HG02973 (cell line): ENCODE measurements at regions not wholly inside any gene's neighbourhood (a gene's known extent, or its start where the extent isn't known, plus 50 kb on each side); places are given as distances from the start of the nearest gene placed in this dataset.
A peak's percentile ranks its signal among the peaks of the same experiment; 100 is the strongest.

Source experiments
- ATAC-seq: cut with Tn5 transposase; IDR thresholded peaks from one replicate; pipeline ENCODE4 v1.9.1; 2021; ENCODE audit warnings: moderate library complexity; ENCODE audit not compliant: unreplicated experiment

DNA sequence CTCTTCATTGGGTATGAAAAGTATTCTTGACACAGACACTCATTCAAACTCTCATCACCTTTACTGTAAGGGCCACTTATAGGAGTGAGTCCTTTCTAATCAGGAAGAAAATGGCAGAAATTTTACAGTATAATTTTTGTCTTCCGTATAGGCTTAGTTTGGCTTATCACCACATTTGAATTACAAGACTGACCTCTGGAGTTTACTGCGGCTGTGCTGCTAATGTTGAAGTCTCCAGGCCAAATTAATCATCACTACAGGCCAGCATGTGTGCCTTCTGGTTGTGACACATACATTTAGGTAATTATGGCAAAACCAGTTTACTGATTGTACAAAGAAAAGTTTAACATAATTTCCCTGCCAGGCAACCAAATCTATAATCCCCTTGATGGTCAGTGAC lies 753.6 kb upstream of the GCFC2 start:
- no peak for ATAC-seq

DNA sequence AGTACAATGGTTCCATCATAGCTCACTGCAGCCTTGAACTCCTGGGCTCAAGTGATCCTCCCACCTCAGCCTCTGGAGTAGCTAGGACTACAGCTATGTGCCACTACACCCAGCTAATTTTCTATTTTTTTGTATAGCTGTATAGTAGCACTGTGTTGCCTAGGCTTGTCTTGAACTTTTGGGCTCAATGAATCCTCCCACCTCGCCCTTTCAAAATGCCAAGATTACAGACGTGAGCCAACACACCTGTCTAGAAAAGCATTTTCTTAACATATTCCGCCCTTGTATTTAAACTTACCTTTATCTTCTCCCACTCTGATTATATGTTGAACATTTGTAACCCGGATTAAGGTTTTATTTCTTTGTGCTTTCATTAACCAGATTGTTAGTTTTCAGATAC lies 750.7 kb upstream of the GCFC2 start:
- no peak for ATAC-seq

- ATAC-seq = no peak
These were observed 745.2 kb upstream of the GCFC2 start for GRCh38 chr2:76455910-76456309.

DNA sequence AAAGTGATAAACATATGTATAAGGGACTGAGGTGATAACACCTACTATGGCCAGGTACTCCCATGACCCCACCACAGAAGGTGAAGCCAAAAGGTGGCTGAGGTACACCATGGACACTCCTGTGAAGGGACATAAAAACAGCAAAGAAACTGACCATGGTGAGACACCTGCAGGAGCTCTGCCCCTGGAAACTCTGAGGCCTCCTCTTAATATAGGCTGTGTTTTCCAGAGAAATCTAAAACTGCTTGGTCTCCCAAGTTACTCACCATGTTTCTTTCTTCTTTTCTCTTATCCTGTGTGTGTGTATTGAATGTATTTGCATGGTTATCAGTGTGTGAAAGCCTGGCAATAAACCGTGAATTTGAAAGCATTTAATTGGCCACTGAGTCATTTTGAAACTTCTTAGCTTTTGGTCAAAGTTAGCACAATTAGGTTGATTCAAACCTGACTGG lies 739.3 kb upstream of the GCFC2 start:
- ATAC-seq = no peak

DNA sequence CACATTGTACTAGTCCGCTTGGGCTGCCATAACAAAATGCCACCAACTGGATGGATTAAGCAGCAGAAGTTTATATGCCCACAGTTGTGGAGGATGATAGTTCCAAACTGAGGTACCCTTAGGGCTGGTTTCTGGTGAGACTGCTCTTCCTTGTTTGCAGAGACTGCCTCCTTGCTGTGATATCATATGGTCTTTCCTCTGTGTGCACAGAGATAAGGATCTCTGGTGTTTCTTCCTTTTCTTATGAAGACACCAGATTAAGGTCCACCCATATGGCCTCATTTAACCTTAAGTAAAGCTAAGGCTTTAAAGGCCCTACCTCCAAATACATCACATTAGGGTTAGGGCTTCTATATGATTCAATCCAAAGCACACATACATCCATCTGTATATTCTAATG lies 738.2 kb upstream of the GCFC2 start:
- ATAC-seq = no peak

- no peak for ATAC-seq
These were observed 736.6 kb upstream of the GCFC2 start for GRCh38 chr2:76447294-76447693.

- ATAC-seq = no peak
These were observed 736.2 kb upstream of the GCFC2 start for GRCh38 chr2:76446872-76447271.

DNA sequence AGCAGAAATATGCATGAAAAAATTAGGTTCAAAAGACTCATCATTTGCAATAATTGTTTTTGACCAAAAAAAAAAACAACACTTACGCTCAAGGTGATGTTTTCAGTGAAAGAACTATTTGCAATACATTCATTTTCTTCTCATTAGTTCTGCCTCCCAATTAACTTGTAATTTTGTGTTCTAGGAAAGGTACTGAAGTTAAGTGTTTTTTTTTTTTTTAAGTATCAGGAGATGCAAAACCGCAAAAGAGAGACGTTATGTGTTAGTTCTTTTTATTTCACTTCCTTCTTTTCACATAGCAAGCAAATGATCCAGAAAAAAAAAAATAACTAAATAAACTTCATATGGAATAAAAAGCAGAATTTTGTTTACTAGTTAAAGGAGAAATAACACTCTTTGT lies 735.2 kb upstream of the GCFC2 start:
- ATAC-seq = no peak

DNA sequence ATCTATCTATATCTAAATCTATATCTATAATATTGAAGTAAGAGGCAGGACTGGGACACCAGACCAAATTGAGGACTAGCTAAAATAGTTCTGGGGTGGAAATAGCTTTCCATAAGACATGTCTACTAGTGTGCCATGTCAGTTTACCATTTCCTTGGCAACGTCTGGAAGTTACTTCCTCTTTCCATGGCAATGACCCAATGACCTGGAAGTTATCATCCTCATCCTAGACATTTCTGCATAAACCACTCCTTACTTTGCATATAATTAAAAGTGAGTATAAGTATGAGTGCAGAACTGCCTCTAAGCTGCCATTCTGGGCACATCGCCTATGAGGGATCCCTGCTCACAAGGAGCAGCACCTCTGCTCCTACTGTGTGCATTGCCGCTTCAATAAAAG lies 734.0 kb upstream of the GCFC2 start:
- no peak for ATAC-seq

- ATAC-seq = no peak
These were observed 726.8 kb upstream of the GCFC2 start for GRCh38 chr2:76437564-76437963.

GRCh38 chr2:76429374-76429773 lies 718.7 kb upstream of the GCFC2 start:
- ATAC-seq = no peak

DNA sequence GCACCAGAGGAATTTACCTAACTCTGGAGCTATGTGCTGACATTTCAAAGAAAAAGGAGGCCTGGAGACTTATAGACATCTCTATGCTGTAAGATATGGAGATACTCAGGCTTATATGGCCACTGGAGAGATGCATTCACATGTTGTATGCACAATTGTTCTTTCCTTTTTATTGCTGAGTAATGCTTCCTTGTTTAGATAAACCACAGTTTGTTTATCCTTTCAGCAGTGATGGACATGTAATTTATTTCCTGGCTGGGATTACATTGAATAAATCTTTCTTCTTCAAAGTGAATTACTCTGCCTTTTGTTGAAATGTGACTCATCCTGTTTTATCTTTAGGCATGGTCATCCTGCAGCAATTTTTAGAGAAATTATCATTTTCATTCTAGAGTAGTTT lies 716.7 kb upstream of the GCFC2 start:
- ATAC-seq = no peak

- ATAC-seq = peak; percentile 62
These were observed 705.1 kb upstream of the GCFC2 start for GRCh38 chr2:76415821-76416220.

GRCh38 chr2:76413436-76413835 lies 702.7 kb upstream of the GCFC2 start:
- no peak for ATAC-seq

DNA sequence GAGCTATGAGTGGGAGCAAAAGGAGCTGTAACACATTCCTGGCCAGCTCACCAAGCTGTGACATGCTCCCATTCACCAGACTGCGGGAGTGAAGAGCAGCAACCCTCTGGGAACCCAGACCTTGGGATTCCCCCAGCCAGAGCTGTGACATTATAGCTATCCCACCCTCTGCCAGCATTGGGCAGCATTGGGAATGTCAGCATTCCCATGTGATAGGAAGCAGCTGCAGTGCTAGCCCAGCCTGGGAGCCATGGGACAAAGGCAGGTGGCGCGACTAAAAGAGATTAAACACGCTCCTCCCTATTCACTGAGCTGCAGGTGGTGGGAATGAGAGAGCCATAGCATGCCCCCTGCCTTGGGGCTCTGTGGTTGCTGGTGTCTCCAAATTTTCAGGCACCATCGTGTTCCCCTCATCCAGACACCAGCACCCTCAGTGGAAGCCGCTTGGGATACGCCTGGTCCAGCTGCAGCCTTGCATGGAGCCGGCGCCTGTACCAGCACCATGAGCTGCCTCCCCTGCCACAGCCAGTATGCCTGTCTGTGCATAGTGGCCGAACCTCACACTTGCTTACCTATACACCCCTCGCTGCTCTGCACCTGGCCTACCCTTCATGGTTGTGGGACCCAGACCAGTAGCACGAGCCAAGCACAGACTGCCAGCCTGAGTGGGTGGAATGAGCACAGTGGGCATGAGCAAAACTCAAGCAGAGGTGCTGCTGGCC lies 695.6 kb upstream of the GCFC2 start:
- no peak for ATAC-seq

DNA sequence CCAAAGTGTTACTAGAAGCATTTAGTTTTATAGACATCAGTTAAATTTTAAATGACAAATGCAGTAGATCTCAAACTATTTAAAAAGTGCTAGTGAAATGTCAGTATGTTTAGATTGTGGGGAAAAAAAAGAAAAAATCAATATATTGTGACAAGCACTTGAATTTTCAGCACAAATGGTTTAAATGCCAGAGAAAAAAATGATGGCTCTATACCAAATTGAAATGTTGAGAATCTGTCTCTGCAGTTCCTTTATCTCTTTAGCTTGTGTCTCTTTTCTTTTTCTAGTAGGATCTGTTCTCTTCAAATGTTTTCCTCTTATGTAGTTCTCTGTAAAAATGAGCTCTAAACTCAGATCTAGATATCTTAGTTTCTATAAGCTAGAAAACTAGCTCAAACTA lies 682.6 kb upstream of the GCFC2 start:
- ATAC-seq = no peak

GRCh38 chr2:76391678-76392077 lies 681.0 kb upstream of the GCFC2 start:
- no peak for ATAC-seq

DNA sequence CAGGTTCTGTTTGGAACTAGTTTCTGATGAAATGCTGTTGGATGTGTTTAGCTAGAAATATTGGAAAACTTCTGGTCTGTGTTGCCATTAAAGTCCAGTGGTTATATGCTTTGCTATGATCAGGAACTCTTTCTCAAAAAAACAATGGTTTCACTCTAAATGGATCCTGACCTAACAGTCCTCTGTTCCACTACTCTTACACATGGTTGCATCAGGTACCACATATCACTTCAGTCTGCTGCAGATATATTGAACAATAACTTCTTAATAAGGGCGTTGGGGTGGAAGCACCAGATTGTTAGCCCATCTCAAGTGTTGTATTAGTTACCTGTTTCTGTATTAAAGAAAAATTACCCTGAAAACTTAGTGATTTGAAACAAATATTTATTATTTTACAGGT lies 676.6 kb upstream of the GCFC2 start:
- no peak for ATAC-seq

DNA sequence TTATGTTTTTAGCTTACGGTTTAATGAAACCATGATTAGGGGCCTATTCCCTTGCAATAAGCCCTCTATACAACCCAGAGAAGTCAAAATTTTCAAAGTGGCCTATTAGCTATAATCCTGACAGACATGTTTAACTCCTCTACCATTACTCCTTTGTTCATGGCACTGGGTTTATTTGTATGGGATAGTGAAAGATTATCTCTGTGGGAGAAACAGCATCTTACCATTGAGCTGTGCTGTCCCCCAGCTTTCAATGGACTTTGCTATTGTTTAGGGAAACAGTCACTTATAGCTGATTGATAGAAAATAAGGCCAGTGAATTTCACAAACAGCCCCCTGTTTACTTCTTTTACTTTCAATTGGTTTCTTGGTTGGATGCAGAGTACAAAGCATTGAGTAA lies 675.2 kb upstream of the GCFC2 start:
- no peak for ATAC-seq

DNA sequence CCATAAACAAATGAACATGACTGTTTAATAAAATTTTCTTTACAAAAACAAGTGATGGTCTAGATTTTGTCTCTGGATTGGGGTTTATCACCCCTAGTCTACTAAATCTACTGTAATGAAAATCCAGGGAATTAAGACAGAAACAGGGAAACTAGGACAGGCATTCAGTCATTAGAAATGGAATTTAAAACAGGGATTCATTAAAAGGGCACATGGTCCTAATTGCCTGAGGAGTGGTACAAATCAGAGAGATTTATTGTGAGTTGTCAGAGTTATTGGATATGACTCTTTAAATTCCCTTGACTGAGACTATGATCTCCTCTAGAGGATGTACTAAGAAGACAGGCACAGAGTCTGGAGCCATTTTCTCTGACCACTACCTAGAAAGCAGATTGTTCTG lies 670.9 kb upstream of the GCFC2 start:
- ATAC-seq = no peak

DNA sequence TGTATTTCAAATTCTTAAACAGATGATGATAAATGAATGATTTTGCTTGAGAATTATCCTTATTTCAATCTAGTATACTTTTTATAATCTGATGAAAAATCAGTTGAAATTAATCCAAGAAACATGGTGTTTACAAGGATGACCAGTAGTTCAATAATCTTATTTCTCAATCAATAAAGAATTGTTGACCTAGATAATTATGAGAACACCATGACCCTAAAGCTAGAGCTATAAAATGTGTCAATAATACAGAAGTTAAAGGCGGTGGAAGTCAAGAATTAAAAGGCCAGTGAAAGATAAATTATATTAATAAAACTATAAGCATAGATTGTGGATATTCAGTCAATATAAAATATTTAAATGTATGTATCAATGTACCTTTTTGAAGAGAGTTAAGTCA lies 667.4 kb upstream of the GCFC2 start:
- no peak for ATAC-seq

DNA sequence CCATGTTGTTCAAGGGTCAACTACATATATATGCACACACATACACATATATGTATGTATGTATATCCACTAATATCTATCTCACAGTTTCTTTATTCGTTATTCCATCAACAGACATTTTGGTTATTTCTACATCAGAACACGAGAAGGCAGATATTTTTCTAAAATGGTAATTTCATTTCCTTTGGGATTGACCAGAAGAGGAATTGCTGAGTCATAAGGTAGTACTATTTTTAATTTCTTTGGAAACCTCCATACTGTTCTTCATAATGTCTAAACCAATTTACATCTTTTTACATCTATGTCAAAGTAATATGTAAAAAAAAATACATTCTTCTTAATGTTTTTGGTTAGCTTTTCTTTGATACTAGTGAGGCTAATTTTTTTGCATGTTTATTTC lies 630.7 kb upstream of the GCFC2 start:
- no peak for ATAC-seq

GRCh38 chr2:76332871-76333270 lies 622.2 kb upstream of the GCFC2 start:
- ATAC-seq = no peak
